HFFc6 (cell line): ENCODE measurements at regions not wholly inside any gene's neighbourhood (a gene's known extent, or its start where the extent isn't known, plus 50 kb on each side); places are given as distances from the start of the nearest gene placed in this dataset.

ENCODE experiments used
- DNase-seq: peaks from one replicate; pipeline ENCODE4 v3.0.0-alpha.2; 2018
- H3K27ac Mint-ChIP-seq: 2 replicates; pipeline ENCODE4 v1.8.0; 2020; ENCODE audit warnings: mild to moderate bottlenecking, mixed read lengths
- H3K27me3 Mint-ChIP-seq: 2 replicates; pipeline ENCODE4 v1.8.0; 2021; ENCODE audit warnings: mild to moderate bottlenecking, moderate library complexity, mixed read lengths; ENCODE audit not compliant: insufficient read depth
- H3K36me3 Mint-ChIP-seq: 2 replicates; pipeline ENCODE4 v1.8.0; 2021; ENCODE audit warnings: low read depth, mixed read lengths
- H3K4me1 Mint-ChIP-seq: 2 replicates; pipeline ENCODE4 v1.8.0; 2020; ENCODE audit warnings: low read depth, mixed read lengths
- H3K4me3 Mint-ChIP-seq: 2 replicates; pipeline ENCODE4 v1.8.0; 2020; ENCODE audit warnings: mild to moderate bottlenecking, moderate library complexity, mixed read lengths
- H3K9me3 Mint-ChIP-seq: 2 replicates; pipeline ENCODE4 v1.8.0; 2020; ENCODE audit warnings: mild to moderate bottlenecking, mixed read lengths
- CTCF ChIP-seq: fragments of 200-600 bp; sonication (generic); IDR thresholded peaks from 2 replicates; pipeline ENCODE4 v1.5.0; 2021; ENCODE audit warnings: antibody characterized with exemption, mild to moderate bottlenecking

- DNase-seq, result no peak
- Mint-ChIP-seq H3K27ac (no peak overlapping the region), H3K4me3 (no peak overlapping the region), H3K4me1 (no peaks in the 10 kb centered on the region), H3K27me3 (no peaks in the 10 kb centered on the region), H3K9me3 (peaks cover 35% of the 10 kb centered on the region), H3K36me3 (0 out of 2 replicates have a peak, but pooled peaks cover 4% of the 10 kb centered on the region)
- no peak for TF ChIP-seq CTCF
Observed at GRCh38 chr3:7982126-7982525, 519.5 kb upstream of the LMCD1 start.

GRCh38 chr3:7999384-7999783 is 502.2 kb upstream of the LMCD1 start:
- DNase-seq, result no peak
- Mint-ChIP-seq H3K27ac (no peak overlapping the region), H3K4me3 (no peak overlapping the region), H3K27me3 (no peaks in the 10 kb centered on the region; the same call in 1 of the 2 replicates), H3K36me3 (peaks cover 14% of the 10 kb centered on the region), H3K9me3 (peaks cover 63% of the 10 kb centered on the region), H3K4me1 (no peaks in the 10 kb centered on the region)
- TF ChIP-seq CTCF, result no peak

- Mint-ChIP-seq H3K4me1 (no peaks in the 10 kb centered on the region), H3K27me3 (no peaks in the 10 kb centered on the region; the same call in 1 of the 2 replicates)
- TF ChIP-seq CTCF, result no peak
Observed at GRCh38 chr3:8001307-8001706, 500.3 kb upstream of the LMCD1 start.

GRCh38 chr3:8001712-8002111 is 499.9 kb upstream of the LMCD1 start:
- no peak for TF ChIP-seq CTCF
- DNase-seq, result no peak
- Mint-ChIP-seq H3K4me1 (no peaks in the 10 kb centered on the region), H3K4me3 (no peak overlapping the region), H3K27ac (no peak overlapping the region), H3K9me3 (peaks cover 46% of the 10 kb centered on the region), H3K27me3 (no peaks in the 10 kb centered on the region; the same call in 1 of the 2 replicates), H3K36me3 (peaks cover 14% of the 10 kb centered on the region)

More at GRCh38 chr3:8001307-8001706, 500.3 kb upstream of the LMCD1 start:
- peaks cover 14% of the 10 kb centered on the region for H3K36me3 Mint-ChIP-seq
- no peak overlapping the region for H3K27ac Mint-ChIP-seq
- H3K4me3 Mint-ChIP-seq, result no peak overlapping the region
- peaks cover 48% of the 10 kb centered on the region for H3K9me3 Mint-ChIP-seq
- no peak for DNase-seq

- Mint-ChIP-seq H3K4me3 (no peak overlapping the region), H3K4me1 (no peaks in the 10 kb centered on the region), H3K36me3 (no peaks in the 10 kb centered on the region), H3K9me3 (peaks cover 37% of the 10 kb centered on the region), H3K27me3 (no peaks in the 10 kb centered on the region), H3K27ac (no peak overlapping the region)
- DNase-seq, result no peak
- TF ChIP-seq CTCF, result no peak
Observed at GRCh38 chr3:8011902-8012301, 489.7 kb upstream of the LMCD1 start.
